Esophagus muscularis mucosa (tissue), 4 donors: ENCODE measurements at regions not wholly inside any gene's neighbourhood (a gene's known extent, or its start where the extent isn't known, plus 50 kb on each side); places are given as distances from the start of the nearest gene placed in this dataset.

Experiments used
- DNase-seq: peaks from one replicate; pipeline ENCODE4 v3.0.0-alpha.2; 2017; ENCODE audit errors: extremely low spot score
- H3K27ac ChIP-seq, 4 donors: fragments of 200-600 bp; sonication (generic); replicated peaks in 1 of 4; 1 replicate in 3 of 4; 2 replicates in 1 of 4; pipeline ENCODE4 v1.5.1; 2016 to 2019; ENCODE audit warnings: mild to moderate bottlenecking in 1 of 4
- H3K27me3 ChIP-seq, 4 donors: fragments of 200-600 bp; sonication (generic); one replicate each; pipeline versions ENCODE4 v1.5.1 to v1.6.0; 2016 to 2019
- H3K36me3 ChIP-seq, 4 donors: fragments of 200-600 bp; sonication (generic); one replicate each; pipeline ENCODE4 v1.5.1; 2016 to 2019
- H3K4me1 ChIP-seq, 4 donors: fragments of 200-600 bp; sonication (generic); one replicate each; pipeline ENCODE4 v1.5.1; 2016 to 2019
- H3K4me3 ChIP-seq, 4 donors: fragments of 200-600 bp; sonication (generic); 1 replicate in 2 of 4; 2 replicates in 2 of 4; pipeline ENCODE4 v1.5.1; 2016 to 2019; ENCODE audit warnings: mild to moderate bottlenecking in 4 of 4, moderate library complexity in 1 of 4
- H3K9me3 ChIP-seq, 4 donors: fragments of 200-600 bp; sonication (generic); 1 replicate in 3 of 4; 2 replicates in 1 of 4; pipeline ENCODE4 v1.5.1; 2016 to 2019
- CTCF ChIP-seq, 3 experiments: fragments of 200-600 bp in 2 of 3; fragments of 450-650 bp in 1 of 3; sonication (generic) in 2 of 3; IDR thresholded peaks; one replicate each; pipeline ENCODE4 v1.5.1; 2017 to 2019; ENCODE audit warnings: antibody characterized with exemption in 3 of 3, mild to moderate bottlenecking in 2 of 3, moderate library complexity in 1 of 3
- EP300 ChIP-seq: sonication (generic); formaldehyde crosslinking; IDR thresholded peaks from one replicate; pipeline ENCODE4 v1.6.1; 2017; ENCODE audit warnings: antibody characterized with exemption
- POLR2A ChIP-seq: fragments of 450-650 bp; IDR thresholded peaks from one replicate; pipeline ENCODE4 v1.6.1; 2017; ENCODE audit warnings: antibody characterized with exemption, moderate library complexity, mild to moderate bottlenecking, low read depth
- POLR2AphosphoS5 ChIP-seq, 2 donors: sonication (generic); formaldehyde crosslinking; IDR thresholded peaks; one replicate each; pipeline ENCODE4 v1.6.1; 2017; ENCODE audit warnings: antibody characterized with exemption in 2 of 2
- WGBS: methylation state at CpG from one replicate; pipeline ENCODE4 v1.1.5; 2018; 5-methylcytosine and 5-hydroxymethylcytosine counted together
- intact Hi-C: fragments of 100-400 bp; cut with DNase I; formaldehyde crosslinking; loops from one replicate; pipeline ENCODE4 v1.15.1; 2023

- WGBS: 35% methylated on average over 7 of the region's 7 CpGs
- H3K36me3 ChIP-seq: no peaks in the 10 kb centered on the region
- DNase-seq: no peak
- H3K9me3 ChIP-seq: no peaks in the 10 kb centered on the region
- no peak for TF ChIP-seq CTCF (IDR thresholded peaks at IDR 0.05)
- no peak for TF ChIP-seq POLR2A
- no peak for TF ChIP-seq EP300
- TF ChIP-seq POLR2AphosphoS5 (IDR thresholded peaks at IDR 0.05): no peak
- intact Hi-C loops: no loop called here
- no peaks in the 10 kb centered on the region for H3K4me1 ChIP-seq
- no peak overlapping the region for H3K4me3 ChIP-seq
- no peaks in the 10 kb centered on the region for H3K27me3 ChIP-seq
- no peak overlapping the region for H3K27ac ChIP-seq
These were observed 166.2 kb downstream of the ZIC5 start for GRCh38 chr13:99805361-99805760.

- DNase-seq: no peak
- Histone ChIP-seq H3K9me3 (no peaks in the 10 kb centered on the region), H3K36me3 (no peaks in the 10 kb centered on the region), H3K27ac (no peak overlapping the region), H3K27me3 (no peaks in the 10 kb centered on the region), H3K4me3 (no peak overlapping the region), H3K4me1 (no peaks in the 10 kb centered on the region)
- 88% methylated on average over 3 of the region's 3 CpGs for WGBS
- no peak for TF ChIP-seq EP300
- no peak for TF ChIP-seq POLR2AphosphoS5 (IDR thresholded peaks at IDR 0.05)
- no peak for TF ChIP-seq CTCF (IDR thresholded peaks at IDR 0.05)
- TF ChIP-seq POLR2A: no peak
- intact Hi-C loops: no loop called here
These were observed 168.4 kb downstream of the ZIC5 start for GRCh38 chr13:99803141-99803540.

GRCh38 chr13:99802416-99802815 lies 169.2 kb downstream of the ZIC5 start:
- Histone ChIP-seq H3K27ac (no peak overlapping the region), H3K36me3 (no peaks in the 10 kb centered on the region), H3K9me3 (no peaks in the 10 kb centered on the region), H3K4me3 (no peak overlapping the region), H3K4me1 (no peaks in the 10 kb centered on the region), H3K27me3 (no peaks in the 10 kb centered on the region)
- intact Hi-C loops: no loop called here
- no peak for DNase-seq
- TF ChIP-seq POLR2AphosphoS5 (IDR thresholded peaks at IDR 0.05) (no peak), POLR2A (no peak), CTCF (IDR thresholded peaks at IDR 0.05) (no peak), EP300 (no peak)

GRCh38 chr13:99800951-99801350 lies 170.6 kb downstream of the ZIC5 start:
- Histone ChIP-seq H3K36me3 (no peaks in the 10 kb centered on the region), H3K4me1 (no peaks in the 10 kb centered on the region), H3K27me3 (no peaks in the 10 kb centered on the region), H3K9me3 (no peaks in the 10 kb centered on the region), H3K4me3 (no peak overlapping the region), H3K27ac (no peak overlapping the region)
- TF ChIP-seq CTCF (IDR thresholded peaks at IDR 0.05) (no peak), EP300 (no peak), POLR2A (no peak), POLR2AphosphoS5 (IDR thresholded peaks at IDR 0.05) (no peak)
- intact Hi-C loops: no loop called here
- WGBS: 23% methylated on average over 4 of the region's 4 CpGs
- peak; percentile 75 for DNase-seq

GRCh38 chr13:99800011-99800410 lies 171.6 kb downstream of the ZIC5 start:
- no peaks in the 10 kb centered on the region for H3K27me3 ChIP-seq
- H3K4me1 ChIP-seq: no peaks in the 10 kb centered on the region
- peak; percentile 37 for DNase-seq
- H3K36me3 ChIP-seq: no peaks in the 10 kb centered on the region
- 94% methylated on average over 3 of the region's 3 CpGs for WGBS
- no peaks in the 10 kb centered on the region for H3K9me3 ChIP-seq
- H3K27ac ChIP-seq: no peak overlapping the region
- no peak overlapping the region for H3K4me3 ChIP-seq
- intact Hi-C loops: no loop called here
- no peak for TF ChIP-seq EP300
- no peak for TF ChIP-seq CTCF (IDR thresholded peaks at IDR 0.05)
- no peak for TF ChIP-seq POLR2A
- no peak for TF ChIP-seq POLR2AphosphoS5 (IDR thresholded peaks at IDR 0.05)
